ENCODE measurements at regions not wholly inside any gene's neighbourhood (a gene's known extent, or its start where the extent isn't known, plus 50 kb on each side); places are given as distances from the start of the nearest gene placed in this dataset.

DNA sequence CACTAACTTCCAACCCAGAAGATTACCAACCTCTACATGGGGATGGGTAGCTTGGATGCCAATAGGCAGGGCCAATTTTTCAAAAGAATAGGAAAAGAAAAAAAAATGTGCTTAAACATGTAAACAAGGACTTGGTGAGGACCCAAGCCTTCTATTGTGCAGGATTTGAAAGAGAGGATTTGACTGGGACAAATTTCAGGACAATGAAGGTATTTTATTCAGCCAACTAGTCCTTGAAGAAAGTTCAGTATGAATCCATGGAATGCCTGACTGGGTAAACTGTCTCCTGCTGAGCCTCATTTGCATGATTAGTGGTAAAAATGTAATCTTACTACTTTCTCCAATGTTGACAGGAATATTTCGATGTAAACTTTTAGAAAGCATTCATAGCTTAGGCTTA, 192.5 kb upstream of the RORB start:
- H3K27me3 Mint-ChIP-seq (ENCODE audit: unreplicated experiment): no peaks in the 10 kb centered on the region
- no peaks in the 10 kb centered on the region for H3K4me1 Mint-ChIP-seq (ENCODE audit: unreplicated experiment)
- TF ChIP-seq, protein P1, sequence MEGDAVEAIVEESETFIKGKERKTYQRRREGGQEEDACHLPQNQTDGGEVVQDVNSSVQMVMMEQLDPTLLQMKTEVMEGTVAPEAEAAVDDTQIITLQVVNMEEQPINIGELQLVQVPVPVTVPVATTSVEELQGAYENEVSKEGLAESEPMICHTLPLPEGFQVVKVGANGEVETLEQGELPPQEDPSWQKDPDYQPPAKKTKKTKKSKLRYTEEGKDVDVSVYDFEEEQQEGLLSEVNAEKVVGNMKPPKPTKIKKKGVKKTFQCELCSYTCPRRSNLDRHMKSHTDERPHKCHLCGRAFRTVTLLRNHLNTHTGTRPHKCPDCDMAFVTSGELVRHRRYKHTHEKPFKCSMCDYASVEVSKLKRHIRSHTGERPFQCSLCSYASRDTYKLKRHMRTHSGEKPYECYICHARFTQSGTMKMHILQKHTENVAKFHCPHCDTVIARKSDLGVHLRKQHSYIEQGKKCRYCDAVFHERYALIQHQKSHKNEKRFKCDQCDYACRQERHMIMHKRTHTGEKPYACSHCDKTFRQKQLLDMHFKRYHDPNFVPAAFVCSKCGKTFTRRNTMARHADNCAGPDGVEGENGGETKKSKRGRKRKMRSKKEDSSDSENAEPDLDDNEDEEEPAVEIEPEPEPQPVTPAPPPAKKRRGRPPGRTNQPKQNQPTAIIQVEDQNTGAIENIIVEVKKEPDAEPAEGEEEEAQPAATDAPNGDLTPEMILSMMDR (IDR thresholded peaks at IDR 0.05): no peak
- no peaks in the 10 kb centered on the region for H3K36me3 Mint-ChIP-seq (ENCODE audit: unreplicated experiment)
- peaks cover 3% of the 10 kb centered on the region for H3K9me3 Mint-ChIP-seq (ENCODE audit: unreplicated experiment)
- H3K4me3 Mint-ChIP-seq (ENCODE audit: unreplicated experiment): no peak overlapping the region
- no peak for DNase-seq (ENCODE audit: extremely low spot score, unreplicated experiment)
- H3K27ac Mint-ChIP-seq (ENCODE audit: unreplicated experiment): no peak overlapping the region

DNA sequence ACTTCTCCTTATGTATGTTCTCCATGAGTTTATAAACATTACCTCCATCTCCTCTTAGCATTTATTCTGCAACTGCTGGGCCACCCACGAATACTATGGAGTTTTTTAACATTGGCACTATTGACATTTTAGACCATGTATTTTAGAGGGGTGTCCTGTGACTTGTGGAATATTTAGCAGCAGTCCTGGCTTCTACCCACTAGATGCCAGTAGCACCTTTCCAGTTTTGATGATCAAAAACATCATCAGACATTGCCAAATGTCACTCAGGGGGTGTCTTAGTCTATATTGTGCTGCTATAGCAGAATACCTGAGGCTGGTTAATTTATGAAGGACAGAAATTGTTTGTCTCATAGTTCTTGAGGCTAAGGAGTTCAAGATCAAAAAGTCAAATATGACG, 187.5 kb upstream of the RORB start:
- Mint-ChIP-seq H3K27me3 (ENCODE audit: unreplicated experiment) (no peaks in the 10 kb centered on the region), H3K9me3 (ENCODE audit: unreplicated experiment) (peaks cover 25% of the 10 kb centered on the region), H3K27ac (ENCODE audit: unreplicated experiment) (no peak overlapping the region), H3K36me3 (ENCODE audit: unreplicated experiment) (no peaks in the 10 kb centered on the region), H3K4me1 (ENCODE audit: unreplicated experiment) (no peaks in the 10 kb centered on the region), H3K4me3 (ENCODE audit: unreplicated experiment) (no peak overlapping the region)
- TF ChIP-seq, protein P1 (IDR thresholded peaks at IDR 0.05): no peak
- no peak for DNase-seq (ENCODE audit: extremely low spot score, unreplicated experiment)

DNA sequence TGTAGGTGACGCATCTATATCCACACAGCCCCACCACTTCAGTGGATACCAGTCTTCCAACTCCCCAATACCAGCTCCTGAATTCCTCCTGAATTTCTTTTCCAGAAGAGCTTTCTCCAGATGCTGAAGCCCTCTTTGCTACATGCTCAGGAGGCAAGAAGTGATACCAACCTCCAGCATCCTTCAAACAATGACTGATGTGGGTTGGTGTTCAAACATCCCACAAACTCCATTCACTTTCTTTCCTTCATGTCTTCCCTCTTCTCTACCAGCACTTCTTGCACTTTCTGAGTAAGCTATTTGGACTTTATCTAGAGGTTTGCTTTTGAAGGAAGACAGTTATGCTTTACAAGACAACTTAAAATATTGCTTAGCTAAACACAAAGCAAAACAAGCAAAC, 179.9 kb upstream of the RORB start:
- no peak for DNase-seq (ENCODE audit: extremely low spot score, unreplicated experiment)
- Mint-ChIP-seq H3K4me1 (ENCODE audit: unreplicated experiment) (no peaks in the 10 kb centered on the region), H3K27me3 (ENCODE audit: unreplicated experiment) (no peaks in the 10 kb centered on the region), H3K36me3 (ENCODE audit: unreplicated experiment) (no peaks in the 10 kb centered on the region), H3K4me3 (ENCODE audit: unreplicated experiment) (no peak overlapping the region), H3K9me3 (ENCODE audit: unreplicated experiment) (peaks cover 18% of the 10 kb centered on the region), H3K27ac (ENCODE audit: unreplicated experiment) (no peak overlapping the region)
- TF ChIP-seq, protein P1 (IDR thresholded peaks at IDR 0.05): no peak

DNA sequence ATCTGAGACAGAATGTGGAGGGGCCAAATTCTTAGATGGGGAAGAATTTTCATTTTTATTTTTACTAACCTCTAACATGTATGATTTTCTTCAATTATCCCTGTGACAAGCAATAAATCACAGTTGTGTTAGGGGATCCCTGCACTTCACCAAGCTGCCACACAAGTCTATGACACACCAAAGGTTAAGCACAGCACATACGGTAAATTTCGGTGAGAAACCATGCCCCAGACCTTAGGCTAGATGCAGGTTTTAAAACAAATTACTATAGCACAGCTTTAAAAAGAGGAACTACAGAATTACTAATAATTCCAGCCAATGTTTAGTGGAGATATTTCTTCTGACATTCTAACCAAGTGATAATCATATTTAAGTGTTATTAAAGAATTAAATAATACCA, 175.7 kb upstream of the RORB start:
- DNase-seq (ENCODE audit: extremely low spot score, unreplicated experiment): no peak
- Mint-ChIP-seq H3K9me3 (ENCODE audit: unreplicated experiment) (no peaks in the 10 kb centered on the region), H3K36me3 (ENCODE audit: unreplicated experiment) (no peaks in the 10 kb centered on the region), H3K4me3 (ENCODE audit: unreplicated experiment) (no peak overlapping the region), H3K4me1 (ENCODE audit: unreplicated experiment) (no peaks in the 10 kb centered on the region), H3K27ac (ENCODE audit: unreplicated experiment) (no peak overlapping the region), H3K27me3 (ENCODE audit: unreplicated experiment) (no peaks in the 10 kb centered on the region)
- TF ChIP-seq, protein P1 (IDR thresholded peaks at IDR 0.05): no peak

DNA sequence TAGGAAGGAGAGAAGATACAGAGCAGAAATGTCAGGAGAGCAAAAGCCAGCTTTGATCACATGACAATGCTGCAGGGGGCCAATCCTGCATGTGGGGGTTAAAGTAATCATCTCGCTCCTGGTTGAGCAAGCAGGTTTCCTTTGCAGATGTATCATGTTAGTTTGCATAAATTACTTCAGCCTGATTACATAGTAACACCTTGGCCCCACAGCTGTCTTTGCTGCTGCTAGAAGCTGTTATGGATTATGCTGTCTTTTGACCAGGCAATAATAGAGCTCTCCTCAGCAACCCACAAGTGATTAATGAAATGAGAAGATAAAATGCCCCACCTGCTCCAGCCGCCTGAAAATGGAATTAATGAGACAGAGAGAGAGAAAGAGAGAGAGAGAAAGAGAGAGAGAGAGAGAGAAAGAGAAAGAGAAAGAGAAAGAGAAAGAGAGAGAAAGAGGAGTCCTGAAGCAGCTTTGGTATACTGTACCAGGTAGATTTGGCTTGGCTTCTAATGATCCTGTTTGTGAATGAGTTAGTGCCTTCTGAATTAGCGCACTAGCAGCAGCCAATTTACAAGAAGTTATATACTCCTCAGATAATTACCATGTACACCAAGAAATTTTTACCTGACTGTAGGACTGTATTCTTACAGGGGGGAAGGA, 174.3 kb upstream of the RORB start:
- TF ChIP-seq, protein P1 (IDR thresholded peaks at IDR 0.05): no peak
- DNase-seq (ENCODE audit: extremely low spot score, unreplicated experiment): no peak
- H3K4me3 Mint-ChIP-seq (ENCODE audit: unreplicated experiment): no peak overlapping the region
- H3K27ac Mint-ChIP-seq (ENCODE audit: unreplicated experiment): no peak overlapping the region
- H3K4me1 Mint-ChIP-seq (ENCODE audit: unreplicated experiment): no peaks in the 10 kb centered on the region
- H3K27me3 Mint-ChIP-seq (ENCODE audit: unreplicated experiment): no peaks in the 10 kb centered on the region
- H3K9me3 Mint-ChIP-seq (ENCODE audit: unreplicated experiment): no peaks in the 10 kb centered on the region
- H3K36me3 Mint-ChIP-seq (ENCODE audit: unreplicated experiment): no peaks in the 10 kb centered on the region
